ENCODE measurements at regions not wholly inside any gene's neighbourhood (a gene's known extent, or its start where the extent isn't known, plus 50 kb on each side); places are given as distances from the start of the nearest gene placed in this dataset.

DNA sequence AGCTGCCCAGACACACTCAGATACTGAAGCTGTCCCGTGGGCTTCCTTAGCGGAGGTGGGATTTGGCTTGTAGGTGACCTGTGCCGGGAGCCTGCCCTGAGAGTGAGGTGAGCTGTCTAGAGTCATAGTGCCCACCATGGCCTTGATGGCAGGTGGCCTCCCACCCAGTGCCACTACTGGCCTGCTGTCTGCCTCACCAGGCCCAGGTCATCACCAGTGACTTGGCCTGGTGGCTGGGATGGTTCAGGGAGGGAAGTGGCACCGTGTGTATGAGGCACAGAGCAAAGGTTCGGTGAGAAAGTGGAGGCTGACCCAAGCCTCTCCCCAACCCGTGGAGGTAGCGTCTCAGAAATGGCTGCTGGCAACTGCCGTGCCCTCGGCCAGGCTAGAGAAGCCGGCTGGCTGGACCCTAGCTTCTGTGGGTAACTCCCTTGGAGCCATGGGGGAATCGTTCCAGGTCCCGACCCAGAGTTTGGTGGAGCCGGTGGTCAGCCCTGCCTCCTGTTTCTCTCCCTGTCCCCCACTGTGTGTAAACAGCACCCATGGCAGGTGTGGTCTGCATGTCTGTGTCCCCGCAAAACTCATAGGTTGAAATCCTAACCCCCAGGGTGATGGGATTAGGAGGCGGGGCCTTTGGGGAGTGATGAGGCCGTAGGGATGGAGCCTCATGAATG, 155.4 kb upstream of the C1orf174 start:
- TF ChIP-seq, protein P1, sequence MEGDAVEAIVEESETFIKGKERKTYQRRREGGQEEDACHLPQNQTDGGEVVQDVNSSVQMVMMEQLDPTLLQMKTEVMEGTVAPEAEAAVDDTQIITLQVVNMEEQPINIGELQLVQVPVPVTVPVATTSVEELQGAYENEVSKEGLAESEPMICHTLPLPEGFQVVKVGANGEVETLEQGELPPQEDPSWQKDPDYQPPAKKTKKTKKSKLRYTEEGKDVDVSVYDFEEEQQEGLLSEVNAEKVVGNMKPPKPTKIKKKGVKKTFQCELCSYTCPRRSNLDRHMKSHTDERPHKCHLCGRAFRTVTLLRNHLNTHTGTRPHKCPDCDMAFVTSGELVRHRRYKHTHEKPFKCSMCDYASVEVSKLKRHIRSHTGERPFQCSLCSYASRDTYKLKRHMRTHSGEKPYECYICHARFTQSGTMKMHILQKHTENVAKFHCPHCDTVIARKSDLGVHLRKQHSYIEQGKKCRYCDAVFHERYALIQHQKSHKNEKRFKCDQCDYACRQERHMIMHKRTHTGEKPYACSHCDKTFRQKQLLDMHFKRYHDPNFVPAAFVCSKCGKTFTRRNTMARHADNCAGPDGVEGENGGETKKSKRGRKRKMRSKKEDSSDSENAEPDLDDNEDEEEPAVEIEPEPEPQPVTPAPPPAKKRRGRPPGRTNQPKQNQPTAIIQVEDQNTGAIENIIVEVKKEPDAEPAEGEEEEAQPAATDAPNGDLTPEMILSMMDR (IDR thresholded peaks at IDR 0.05; ENCODE audit: extremely low read depth in 1 of 2, insufficient read depth in 1 of 2, low read depth in 1 of 2, low read length in 2 of 2) = no peak
- TF ChIP-seq FOS (IDR thresholded peaks at IDR 0.05; ENCODE audit: borderline replicate concordance, insufficient read depth, low read length) = no peak
